ENCODE measurements at regions not wholly inside any gene's neighbourhood (a gene's known extent, or its start where the extent isn't known, plus 50 kb on each side); places are given as distances from the start of the nearest gene placed in this dataset.

DNA sequence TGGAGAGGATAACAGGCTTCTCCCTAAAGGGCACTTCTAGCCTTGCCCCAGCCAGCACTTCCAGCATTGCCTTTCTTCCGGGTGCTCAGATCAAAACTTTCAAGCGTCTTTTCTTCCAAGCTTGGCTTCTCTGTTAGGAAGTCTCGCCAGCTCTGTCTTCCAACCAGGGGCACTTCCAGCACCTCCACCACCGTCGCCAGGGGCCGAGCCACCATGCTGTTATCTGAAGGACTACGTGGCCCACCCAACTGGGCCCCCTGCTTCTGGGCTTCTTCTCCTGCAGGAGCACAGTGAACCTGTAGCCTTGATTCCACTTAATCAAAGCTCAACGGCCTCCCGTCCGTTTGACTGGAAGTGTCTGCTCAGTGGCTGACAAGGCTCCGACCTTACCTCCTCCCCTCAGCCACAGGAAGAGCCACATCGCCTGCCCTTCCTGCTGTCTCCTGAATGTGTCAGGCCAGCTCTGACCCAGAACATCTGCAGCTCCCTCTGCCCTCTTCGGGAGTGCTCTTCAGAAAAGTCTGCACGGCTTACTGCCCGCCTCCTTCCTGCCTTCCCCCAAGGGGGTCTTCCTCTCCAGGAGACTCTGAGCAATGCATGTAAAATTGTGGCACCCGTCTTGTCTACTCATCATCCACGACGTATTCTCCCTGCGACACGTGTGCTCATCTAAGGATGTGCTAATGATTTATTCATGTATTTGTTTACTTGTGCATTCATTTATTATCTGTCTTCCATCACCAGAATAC lies 527.0 kb downstream of the CDH26 start:
- no peak for DNase-seq

DNA sequence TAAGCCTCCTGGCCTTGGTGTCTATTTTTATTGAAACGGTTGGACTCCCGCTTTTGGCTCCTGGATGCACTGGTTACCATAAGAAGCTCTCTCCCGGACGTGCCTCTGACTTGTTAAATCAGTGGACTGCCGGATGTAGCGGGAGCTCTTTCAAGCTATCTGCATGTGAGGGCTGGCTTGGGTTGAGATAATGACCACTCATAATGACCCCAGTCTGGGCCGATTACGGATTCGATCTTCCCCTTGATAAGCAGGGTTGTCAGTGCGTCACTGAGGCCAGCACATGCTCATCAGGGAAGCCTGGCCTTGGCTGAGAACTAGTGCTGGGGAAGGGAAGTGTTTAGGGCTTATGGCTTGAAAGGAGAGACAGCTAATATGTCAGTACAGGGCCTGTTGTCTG lies 528.1 kb downstream of the CDH26 start:
- no peak for DNase-seq

- DNase-seq, result no peak
These were observed 528.7 kb downstream of the CDH26 start for GRCh38 chr20:60486937-60487336.

GRCh38 chr20:60490217-60491050 lies 532.2 kb downstream of the CDH26 start:
- DNase-seq, result no peak

DNA sequence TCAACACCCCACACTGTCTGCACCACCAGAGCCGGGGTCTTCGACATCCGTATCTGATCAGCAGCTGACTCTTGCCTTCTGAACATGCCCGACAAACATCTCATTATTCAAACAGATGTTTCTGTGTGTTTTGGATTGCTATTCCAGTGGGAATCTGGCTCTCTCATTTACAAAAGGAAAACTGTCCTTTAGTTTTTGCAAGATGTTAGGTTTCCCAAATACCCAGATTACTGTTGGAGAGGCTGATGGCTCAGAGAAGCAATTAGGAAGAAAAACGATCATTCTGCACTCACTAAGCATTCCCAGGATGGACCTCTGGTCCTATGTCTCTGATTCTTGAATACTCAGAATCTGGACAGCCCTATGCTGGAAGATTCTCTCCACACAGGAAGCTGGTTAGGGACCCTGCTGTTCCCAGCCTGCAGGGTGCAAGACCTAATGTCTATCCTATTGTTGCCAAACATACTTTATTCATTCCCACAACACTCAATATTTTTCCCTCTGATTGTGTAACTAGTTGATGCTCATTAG lies 532.9 kb downstream of the CDH26 start:
- DNase-seq, result no peak

DNA sequence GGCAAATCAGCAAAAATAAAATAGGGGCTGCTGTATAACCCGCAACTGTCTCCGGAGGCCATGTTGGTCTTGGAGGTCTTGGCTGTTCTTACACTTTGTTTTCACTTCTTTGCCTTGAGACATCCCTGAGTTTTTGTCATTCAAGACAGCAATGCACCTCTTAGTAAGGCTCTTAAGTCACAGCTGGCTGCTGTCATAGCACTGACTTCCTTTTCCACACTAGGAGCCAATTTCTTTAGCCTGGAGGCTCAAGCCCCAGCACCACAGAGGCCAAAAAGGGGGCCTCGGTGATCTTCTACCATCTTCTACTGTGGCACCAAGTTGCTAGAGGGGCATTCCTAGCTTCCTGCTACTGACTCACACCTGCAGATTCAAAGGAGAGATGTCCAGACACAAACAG lies 536.3 kb downstream of the CDH26 start:
- DNase-seq, result no peak

DNA sequence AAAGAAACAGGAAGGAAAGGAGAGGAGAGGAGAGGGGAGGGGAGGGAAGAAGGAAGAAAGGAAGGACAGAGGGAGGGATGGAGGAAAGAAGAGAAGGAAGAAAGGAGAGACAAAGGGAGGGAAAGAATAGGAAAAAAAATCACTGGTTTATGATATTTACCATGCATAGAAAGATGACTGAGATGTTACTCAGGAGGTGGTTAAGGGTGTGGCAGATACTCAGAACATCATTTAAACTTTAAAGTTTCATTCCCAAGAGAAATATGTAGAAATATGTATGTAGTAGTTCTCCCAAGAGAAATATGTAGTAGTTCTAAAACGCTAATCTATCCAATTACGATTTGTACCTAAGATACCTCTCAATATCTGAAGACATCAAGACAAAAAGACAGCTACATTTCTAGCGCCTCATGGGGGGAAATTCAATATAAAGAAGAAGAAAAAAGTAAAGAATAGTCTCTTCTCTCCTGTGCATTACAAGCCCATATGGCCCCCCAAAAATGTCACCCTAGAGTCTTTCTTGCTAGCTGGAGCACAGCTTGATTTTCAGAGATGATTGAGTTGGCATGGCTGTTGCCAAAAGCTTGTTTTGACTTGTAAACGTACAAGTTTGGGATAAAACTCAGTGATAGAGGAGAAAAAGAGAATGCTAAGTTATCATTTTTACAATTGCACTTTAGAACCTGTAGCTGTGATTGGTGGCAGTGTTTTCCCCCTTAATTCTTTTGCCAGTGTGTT lies 539.2 kb downstream of the CDH26 start:
- no peak for DNase-seq

- DNase-seq, result no peak
These were observed 541.9 kb downstream of the CDH26 start for GRCh38 chr20:60500038-60500701.

DNA sequence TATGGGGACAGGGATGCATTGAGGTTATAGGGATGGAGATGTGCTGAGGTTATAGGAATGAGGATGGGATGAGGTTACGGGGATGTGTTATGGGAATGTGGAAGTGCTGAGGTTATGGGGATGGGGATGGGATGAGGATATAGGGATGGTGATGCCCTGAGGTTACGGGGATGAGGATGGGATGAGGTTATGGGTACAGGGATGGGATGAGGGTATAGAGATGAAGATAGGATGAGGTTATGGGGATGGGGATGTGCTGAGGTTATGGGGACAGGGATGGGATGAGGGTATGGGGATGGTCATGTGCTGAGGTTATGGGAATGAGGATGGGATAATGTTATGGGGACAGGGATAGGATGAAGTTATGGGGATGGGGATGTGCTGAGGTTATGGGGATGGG lies 542.8 kb downstream of the CDH26 start:
- no peak for DNase-seq

GRCh38 chr20:60502881-60503280 lies 544.7 kb downstream of the CDH26 start:
- DNase-seq, result no peak

- no peak for DNase-seq
These were observed 547.2 kb downstream of the CDH26 start for GRCh38 chr20:60505423-60505822.

DNA sequence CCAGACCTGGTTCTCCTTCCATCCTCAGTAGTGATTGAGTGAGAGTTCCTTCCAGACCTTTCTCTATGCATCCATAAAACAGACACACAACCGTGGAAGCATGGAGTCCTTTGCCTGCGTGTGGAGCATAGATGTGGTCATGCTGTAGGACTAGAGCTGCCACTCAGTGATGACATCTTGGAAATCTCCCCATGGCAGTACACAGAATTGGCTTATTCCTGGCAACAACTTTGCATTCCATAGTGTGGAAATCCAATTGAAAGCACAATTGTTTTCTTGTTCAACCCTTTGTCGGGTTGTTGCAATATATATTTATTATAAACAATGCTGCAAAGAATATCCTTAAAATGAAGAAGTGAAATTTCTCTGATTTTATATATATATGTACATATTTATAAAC lies 547.8 kb downstream of the CDH26 start:
- DNase-seq, result no peak

GRCh38 chr20:60507087-60507694 lies 549.0 kb downstream of the CDH26 start:
- DNase-seq, result no peak

DNA sequence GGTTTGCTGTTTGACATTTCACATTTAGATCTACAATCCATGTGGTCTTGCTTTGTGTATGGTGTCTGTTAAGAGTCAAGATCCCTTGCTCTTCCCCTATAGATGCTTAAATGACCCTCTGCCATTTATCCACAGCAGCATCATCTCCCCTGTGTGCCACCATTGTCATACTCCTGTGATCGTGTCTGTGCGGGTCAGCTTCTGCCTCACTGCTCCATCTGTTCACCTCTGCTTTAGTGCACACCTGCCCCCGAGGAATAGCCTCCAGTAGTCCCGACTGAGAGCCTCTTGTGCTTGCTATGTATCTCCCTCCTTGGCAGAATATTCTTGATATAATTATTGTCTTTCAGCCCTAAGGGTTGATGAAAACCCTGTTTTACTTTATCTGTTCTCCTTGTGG lies 551.2 kb downstream of the CDH26 start:
- DNase-seq, result no peak

DNA sequence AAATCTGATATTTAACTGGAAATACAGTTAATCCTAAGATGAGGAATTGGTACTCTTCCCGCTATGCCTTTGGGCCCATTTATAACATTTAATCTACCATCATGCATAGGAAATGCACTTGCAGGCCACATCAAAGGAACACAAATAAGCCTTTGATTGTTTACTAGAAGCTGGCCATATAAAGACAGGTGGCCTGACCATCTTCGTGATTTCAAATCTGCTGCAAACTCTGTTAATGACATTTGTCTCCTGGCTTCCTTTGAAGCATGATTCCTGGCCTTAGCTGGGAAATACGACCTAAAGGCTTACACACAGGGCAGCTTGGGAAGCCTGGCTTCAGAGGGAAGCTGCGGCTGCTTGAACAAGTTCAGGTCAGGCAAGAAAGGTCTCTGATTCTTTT lies 552.1 kb downstream of the CDH26 start:
- no peak for DNase-seq

GRCh38 chr20:60512443-60512842 lies 554.2 kb downstream of the CDH26 start:
- DNase-seq, result no peak

DNA sequence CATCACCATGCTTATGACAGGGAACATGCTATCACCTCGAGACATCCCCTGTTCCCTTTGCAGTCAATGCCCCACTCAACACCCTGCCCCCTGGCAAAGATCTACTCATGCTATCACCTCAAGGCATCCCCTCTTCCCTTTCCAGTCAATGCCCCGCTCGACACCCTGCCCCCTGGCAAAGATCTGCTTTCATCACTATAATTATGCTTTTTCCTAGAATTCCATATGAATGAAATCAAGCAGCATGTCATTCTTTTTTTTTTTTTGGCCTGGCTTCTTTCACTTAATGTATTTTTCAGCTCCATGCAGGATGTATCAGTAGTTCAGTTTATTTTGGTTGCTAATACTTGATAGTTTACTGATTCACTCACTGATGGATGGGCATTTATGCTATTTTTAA lies 554.9 kb downstream of the CDH26 start:
- DNase-seq, result no peak

- no peak for DNase-seq
These were observed 558.2 kb downstream of the CDH26 start for GRCh38 chr20:60516442-60516841.

- no peak for DNase-seq
These were observed 559.8 kb downstream of the CDH26 start for GRCh38 chr20:60518022-60518421.

- DNase-seq, result no peak
These were observed 567.2 kb downstream of the CDH26 start for GRCh38 chr20:60525397-60525796.

DNA sequence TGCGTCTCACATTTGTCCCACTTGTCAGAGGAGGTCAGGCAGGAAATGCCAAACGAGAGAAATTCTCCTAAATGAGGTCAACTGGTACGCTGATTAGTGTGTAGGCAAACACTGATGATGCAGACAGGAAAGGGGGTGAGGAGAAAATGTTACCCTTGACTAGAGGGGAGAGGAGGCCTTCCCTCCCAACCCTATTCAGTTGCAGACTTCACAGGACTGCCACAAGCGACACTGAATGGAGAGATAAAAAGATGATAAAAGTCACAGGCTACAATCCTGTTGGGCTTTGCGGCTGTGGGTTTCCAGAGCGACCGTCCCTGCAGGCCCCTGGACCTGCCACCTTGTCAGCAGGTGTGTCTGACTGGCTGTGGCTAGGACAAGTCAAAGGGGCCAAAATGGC lies 569.4 kb downstream of the CDH26 start:
- DNase-seq, result no peak

- no peak for DNase-seq
These were observed 569.9 kb downstream of the CDH26 start for GRCh38 chr20:60528141-60528540.

Measured in NCI-H2081 treated with DMSO at 0.1 percent for 48 hours (cell line).